ENCODE measurements at regions not wholly inside any gene's neighbourhood (a gene's known extent, or its start where the extent isn't known, plus 50 kb on each side); places are given as distances from the start of the nearest gene placed in this dataset.

DNA sequence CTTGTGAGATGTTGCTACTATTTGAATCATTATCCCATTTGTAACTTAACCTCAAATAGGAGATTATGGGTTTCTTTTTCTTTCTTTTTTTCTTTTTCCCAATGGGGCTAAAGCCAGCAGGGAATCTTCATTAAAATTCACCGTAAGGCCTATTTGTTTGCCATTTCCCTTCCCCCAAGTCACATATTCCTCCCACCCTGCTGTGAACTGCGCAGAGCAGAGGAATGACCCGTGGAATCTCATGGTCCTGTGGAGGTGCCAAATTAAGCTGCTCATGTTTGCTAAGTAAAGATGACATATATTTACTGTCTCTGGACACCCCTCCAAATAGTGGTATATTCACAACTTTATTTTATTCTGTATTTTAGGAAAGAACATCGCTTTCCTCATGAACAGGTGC, 699.3 kb downstream of the RNF144B start:
- TF ChIP-seq CTCF (IDR thresholded peaks at IDR 0.05; ENCODE audit: borderline replicate concordance, extremely low read depth, low read length, poor library complexity, severe bottlenecking) (no peak), EZH2 (IDR thresholded peaks at IDR 0.05; ENCODE audit: borderline replicate concordance, low read depth, low read length, severe bottlenecking) (no peak)
